Ovary (tissue), 7 donors: ENCODE measurements at regions not wholly inside any gene's neighbourhood (a gene's known extent, or its start where the extent isn't known, plus 50 kb on each side); places are given as distances from the start of the nearest gene placed in this dataset.

Experiments
- DNase-seq, 5 donors: peaks; one replicate each; pipeline ENCODE4 v3.0.0-alpha.2; 2019 to 2020
- H3K27ac ChIP-seq, 2 donors: fragments of 200-600 bp; one replicate each; pipeline versions ENCODE4 v1.5.1 to v1.8.0; 2019 to 2022
- H3K27me3 ChIP-seq: fragments of 200-600 bp; one replicate; pipeline ENCODE4 v1.8.0; 2022
- H3K36me3 ChIP-seq: fragments of 200-600 bp; sonication (generic); one replicate; pipeline ENCODE4 v1.5.1; 2019
- H3K4me1 ChIP-seq: one replicate; pipeline ENCODE4 v1.8.1; 2013; ENCODE audit warnings: mild to moderate bottlenecking, moderate library complexity; ENCODE audit not compliant: insufficient read depth
- H3K4me3 ChIP-seq: fragments of 200-600 bp; sonication (generic); one replicate; pipeline ENCODE4 v1.5.1; 2017
- H3K9me3 ChIP-seq, 2 donors: fragments of 200-600 bp in 1 of 2; sonication (generic) in 1 of 2; one replicate each; pipeline versions ENCODE4 v1.5.1 to v1.8.1; 2013 to 2019; ENCODE audit warnings: mild to moderate bottlenecking in 1 of 2, moderate library complexity in 1 of 2
- CTCF ChIP-seq, 3 donors: fragments of 450-650 bp in 2 of 3; fragments of 200-600 bp in 1 of 3; IDR thresholded peaks; one replicate each; pipeline versions ENCODE4 v1.5.1 to v1.8.0; 2016 to 2022; ENCODE audit warnings: antibody characterized with exemption in 3 of 3, mild to moderate bottlenecking in 1 of 3
- EP300 ChIP-seq: sonication (generic); formaldehyde crosslinking; IDR thresholded peaks from one replicate; pipeline ENCODE4 v1.6.1; 2017; ENCODE audit warnings: antibody characterized with exemption
- POLR2A ChIP-seq: fragments of 450-650 bp; IDR thresholded peaks from one replicate; pipeline ENCODE4 v1.6.1; 2017; ENCODE audit warnings: antibody characterized with exemption, mild to moderate bottlenecking, moderate library complexity
- WGBS, 3 donors: extraction: QIAGEN DNeasy Blood & Tissue Kit in 1 of 3; methylation state at CpG; one replicate each; pipeline versions ENCODE4 v1.1.5 to v1.1.7; 2013 to 2017; 5-methylcytosine and 5-hydroxymethylcytosine counted together
- intact Hi-C, 4 donors: fragments of 100-400 bp; cut with DNase I; formaldehyde crosslinking; loops; one replicate each; pipeline versions ENCODE4 v1.11.0 to v1.15.1; 2022 to 2023
- donor health status: DM: no; HTN: no; CAD: no; lungs with moderate emphysema.
- donor health status: DM: no; HTN: no; CAD: no.
- donor health status: Bipolar disorder and iron deficiency.
- donor health status: DM: no; HTN: no; CAD: no.
- donor health status: DM: yes; HTN: yes; CAD: no.

- intact Hi-C loops: no loop called here
- 34 to 39% (median 37%) methylated on average over 8 of the region's 8 CpGs for WGBS, 3 donors
- Histone ChIP-seq H3K36me3 (no peaks in the 10 kb centered on the region), H3K4me1 (peaks cover 2% of the 10 kb centered on the region), H3K27me3 (no peaks in the 10 kb centered on the region), H3K4me3 (no peak overlapping the region), H3K27ac (no peak overlapping the region), H3K9me3 (no peaks in the 10 kb centered on the region)
- TF ChIP-seq EP300 (no peak), CTCF (IDR thresholded peaks at IDR 0.05) (no peak)
- peak in 1 of 5 donors; percentile 7 for DNase-seq
Observed at GRCh38 chr6:91633374-91634111, 1046.7 kb upstream of the MAP3K7 start.

- intact Hi-C loops: no loop called here
- Histone ChIP-seq H3K9me3 (no peaks in the 10 kb centered on the region), H3K27me3 (no peaks in the 10 kb centered on the region), H3K36me3 (no peaks in the 10 kb centered on the region), H3K27ac (no peak overlapping the region), H3K4me3 (no peak overlapping the region), H3K4me1 (peaks cover 2% of the 10 kb centered on the region)
- no peak for DNase-seq
- no peak for TF ChIP-seq EP300
- no peak for TF ChIP-seq CTCF (IDR thresholded peaks at IDR 0.05)
- TF ChIP-seq POLR2A: no peak
- WGBS, 3 donors: 78 to 82% (median 79%) methylated on average over 3 of the region's 3 CpGs
Observed at GRCh38 chr6:91632308-91632707, 1045.4 kb upstream of the MAP3K7 start.

- 93 to 95% (median 94%) methylated on average over 3 of the region's 3 CpGs for WGBS, 3 donors
- TF ChIP-seq EP300 (no peak), CTCF (IDR thresholded peaks at IDR 0.05) (no peak), POLR2A (no peak)
Observed at GRCh38 chr6:91631227-91631626, 1044.4 kb upstream of the MAP3K7 start.

GRCh38 chr6:91626911-91627310 is 1040.0 kb upstream of the MAP3K7 start:
- no peak overlapping the region for H3K27ac ChIP-seq
- H3K4me1 ChIP-seq: no peaks in the 10 kb centered on the region
- no peaks in the 10 kb centered on the region for H3K27me3 ChIP-seq
- no peak overlapping the region for H3K4me3 ChIP-seq
- no peaks in the 10 kb centered on the region for H3K36me3 ChIP-seq
- TF ChIP-seq CTCF (IDR thresholded peaks at IDR 0.05): no peak
- no peak for TF ChIP-seq EP300
- no peak for TF ChIP-seq POLR2A
- 81 to 91% (median 86%) methylated on average over 4 of the region's 4 CpGs for WGBS, 3 donors
- no peaks in the 10 kb centered on the region for H3K9me3 ChIP-seq
- intact Hi-C loops: no loop called here
- no peak for DNase-seq

More at GRCh38 chr6:91631227-91631626, 1044.4 kb upstream of the MAP3K7 start:
- Histone ChIP-seq H3K27ac (no peak overlapping the region), H3K27me3 (no peaks in the 10 kb centered on the region), H3K4me3 (no peak overlapping the region), H3K9me3 (no peaks in the 10 kb centered on the region), H3K4me1 (peaks cover 2% of the 10 kb centered on the region), H3K36me3 (no peaks in the 10 kb centered on the region)
- intact Hi-C loops: no loop called here
- DNase-seq: no peak
